B cell (primary cell): ENCODE measurements at regions not wholly inside any gene's neighbourhood (a gene's known extent, or its start where the extent isn't known, plus 50 kb on each side); places are given as distances from the start of the nearest gene placed in this dataset.

Experiments
- ATAC-seq: fragments of 200-7000 bp; cut with Tn5 transposase; one replicate; pipeline ENCODE4 v1.10.0; 2021; ENCODE audit warnings: low read depth, mild to moderate bottlenecking, moderate number of reproducible peaks, moderate library complexity
- CTCF ChIA-PET: fragments of 350-600 bp; sonication (Branson Sonifier 250); formaldehyde crosslinking; loops from one replicate; lab custom pipeline; 2021; ENCODE audit warnings: antibody characterized with exemption, inconsistent platforms; lab: Charles Lee
- POLR2A ChIA-PET: fragments of 350-600 bp; sonication (Branson Sonifier 250); formaldehyde crosslinking; loops from one replicate; lab custom pipeline; 2021; ENCODE audit warnings: antibody characterized with exemption; lab: Charles Lee
- DNase-seq: peaks from one replicate; pipeline ENCODE4 v3.0.0; 2013
- H2AFZ ChIP-seq: 2 replicates; pipeline ENCODE4 v1.6.1; 2012; ENCODE audit warnings: mild to moderate bottlenecking, low read depth, low read length; ENCODE audit not compliant: insufficient read depth, poor library complexity, severe bottlenecking
- H3K27ac ChIP-seq, 2 donors: 1 replicate in 1 of 2; 2 replicates in 1 of 2; pipeline ENCODE4 v1.5.1; 2012 to 2013; ENCODE audit warnings: low read length in 2 of 2, mild to moderate bottlenecking in 2 of 2, moderate library complexity in 1 of 2
- H3K27me3 ChIP-seq, 4 experiments: fragments of 200-600 bp in 1 of 4; sonication (generic) in 1 of 4; replicated peaks in 1 of 4; 1 replicate in 2 of 4; 2 replicates in 2 of 4; pipeline versions ENCODE4 v1.6.1 to v1.7.0; 2013 to 2016; ENCODE audit warnings: low read length in 3 of 4, mild to moderate bottlenecking in 2 of 4, mixed read lengths in 1 of 4, moderate library complexity in 1 of 4; ENCODE audit not compliant: insufficient read depth in 4 of 4, control insufficient read depth in 3 of 4; ENCODE audit errors: control extremely low read depth in 1 of 4
- H3K36me3 ChIP-seq, 2 experiments: replicated peaks in 1 of 2; 1 replicate in 1 of 2; 2 replicates in 1 of 2; pipeline versions ENCODE4 v1.6.1 to v1.7.1; 2013; ENCODE audit warnings: low read length in 1 of 2; ENCODE audit not compliant: insufficient read depth in 2 of 2, control insufficient read depth in 1 of 2; ENCODE audit errors: control extremely low read depth in 1 of 2, extremely low read depth in 1 of 2
- H3K4me1 ChIP-seq, 2 donors: fragments of 200-600 bp in 1 of 2; sonication (generic) in 1 of 2; 1 replicate in 1 of 2; 2 replicates in 1 of 2; pipeline versions ENCODE4 v1.5.1 to v1.6.1; 2013 to 2017; ENCODE audit warnings: low read length in 2 of 2; ENCODE audit not compliant: control insufficient read depth in 2 of 2, insufficient read depth in 2 of 2
- H3K4me2 ChIP-seq: replicated peaks from 2 replicates; pipeline ENCODE3; 2012; ENCODE audit warnings: mild to moderate bottlenecking, low read depth, low read length; ENCODE audit not compliant: poor library complexity, severe bottlenecking
- H3K4me3 ChIP-seq, 5 experiments: fragments of 200-600 bp in 1 of 5; sonication (generic) in 1 of 5; 1 replicate in 3 of 5; 2 replicates in 2 of 5; pipeline versions ENCODE4 v1.5.1 to v1.7.0; 2011 to 2016; ENCODE audit warnings: low read length in 4 of 5, mild to moderate bottlenecking in 4 of 5, low read depth in 2 of 5, control low read depth in 1 of 5, moderate library complexity in 1 of 5; ENCODE audit not compliant: insufficient read depth in 1 of 5; ENCODE audit errors: control extremely low read depth in 1 of 5, extremely low read depth in 1 of 5
- H3K79me2 ChIP-seq: fragments of 200-600 bp; sonication (generic); one replicate; pipeline ENCODE4 v1.6.0; 2016; ENCODE audit warnings: low read length; ENCODE audit not compliant: control insufficient read depth, insufficient read depth
- H3K9ac ChIP-seq: fragments of 200-600 bp; sonication (generic); 2 replicates; pipeline ENCODE4 v1.6.1; 2017; ENCODE audit warnings: mild to moderate bottlenecking, low read length, moderate library complexity
- H3K9me3 ChIP-seq, 3 donors: one replicate each; pipeline versions ENCODE4 v1.6.1 to v1.7.1; 2013; ENCODE audit warnings: low read length in 2 of 3; ENCODE audit not compliant: control insufficient read depth in 2 of 3, insufficient read depth in 1 of 3; ENCODE audit errors: control extremely low read depth in 1 of 3
- H4K20me1 ChIP-seq: 2 replicates; pipeline ENCODE4 v1.6.0; 2012; ENCODE audit warnings: mild to moderate bottlenecking, low read length; ENCODE audit not compliant: insufficient read depth, control insufficient read depth, poor library complexity, severe bottlenecking
- H3K27ac Mint-ChIP-seq: one replicate; pipeline ENCODE4 v1.8.0; 2021; ENCODE audit warnings: mixed read lengths
- H3K27me3 Mint-ChIP-seq: one replicate; pipeline ENCODE4 v1.8.0; 2021; ENCODE audit warnings: mixed read lengths
- H3K4me1 Mint-ChIP-seq: one replicate; pipeline ENCODE4 v1.8.0; 2021; ENCODE audit warnings: mixed read lengths
- H3K4me3 Mint-ChIP-seq: one replicate; pipeline ENCODE4 v1.8.0; 2021; ENCODE audit warnings: mixed read lengths
- H3K9me3 Mint-ChIP-seq: one replicate; pipeline ENCODE4 v1.8.0; 2022; ENCODE audit warnings: mixed read lengths; ENCODE audit not compliant: insufficient read depth
- EZH2 ChIP-seq: IDR thresholded peaks from 2 replicates; pipeline ENCODE4 v1.6.1; 2012; ENCODE audit warnings: borderline replicate concordance, low read depth, mild to moderate bottlenecking, moderate library complexity, low read length; ENCODE audit not compliant: insufficient read depth, poor library complexity, severe bottlenecking
- WGBS: methylation state at CpG from one replicate; pipeline ENCODE4 v1.1.5; 2013; ENCODE audit warnings: missing lambda C conversion rate; ENCODE audit not compliant: insufficient coverage; 5-methylcytosine and 5-hydroxymethylcytosine counted together
- intact Hi-C: fragments of 100-400 bp; cut with micrococcal nuclease; formaldehyde crosslinking; loops from one replicate; pipeline ENCODE4 v1.10.0; 2022
- TF ChIP-seq, protein P1 (sequence below): fragments of 200-600 bp; IDR thresholded peaks from one replicate; pipeline ENCODE4 v1.8.0; 2022; ENCODE audit warnings: antibody characterized with exemption, mild to moderate bottlenecking

GRCh38 chr7:342681-343216 lies 52.8 kb downstream of the FOXL3 start:
- Histone ChIP-seq H2AFZ (no peak overlapping the region), H3K27ac (no peak overlapping the region), H3K9ac (no peak overlapping the region), H3K4me1 (no peaks in the 10 kb centered on the region), H3K79me2 (no peaks in the 10 kb centered on the region), H3K27me3 (no peaks in the 10 kb centered on the region), H3K4me3 (no peak overlapping the region), H3K4me2 (no peak overlapping the region), H4K20me1 (no peaks in the 10 kb centered on the region), H3K9me3 (peaks cover 0 to 15% (median 0%) of the 10 kb centered on the region in 3 donors), H3K36me3 (no peaks in the 10 kb centered on the region)
- POLR2A ChIA-PET = no interaction called here
- Mint-ChIP-seq H3K4me3 (no peak overlapping the region), H3K9me3 (no peaks in the 10 kb centered on the region), H3K4me1 (no peaks in the 10 kb centered on the region), H3K27me3 (peaks cover 4% of the 10 kb centered on the region), H3K27ac (no peak overlapping the region)
- intact Hi-C loops = no loop called here
- CTCF ChIA-PET = no interaction called here
- DNase-seq (no peak), ATAC-seq (no peak)
- TF ChIP-seq EZH2 = no peak
- TF ChIP-seq, protein P1, sequence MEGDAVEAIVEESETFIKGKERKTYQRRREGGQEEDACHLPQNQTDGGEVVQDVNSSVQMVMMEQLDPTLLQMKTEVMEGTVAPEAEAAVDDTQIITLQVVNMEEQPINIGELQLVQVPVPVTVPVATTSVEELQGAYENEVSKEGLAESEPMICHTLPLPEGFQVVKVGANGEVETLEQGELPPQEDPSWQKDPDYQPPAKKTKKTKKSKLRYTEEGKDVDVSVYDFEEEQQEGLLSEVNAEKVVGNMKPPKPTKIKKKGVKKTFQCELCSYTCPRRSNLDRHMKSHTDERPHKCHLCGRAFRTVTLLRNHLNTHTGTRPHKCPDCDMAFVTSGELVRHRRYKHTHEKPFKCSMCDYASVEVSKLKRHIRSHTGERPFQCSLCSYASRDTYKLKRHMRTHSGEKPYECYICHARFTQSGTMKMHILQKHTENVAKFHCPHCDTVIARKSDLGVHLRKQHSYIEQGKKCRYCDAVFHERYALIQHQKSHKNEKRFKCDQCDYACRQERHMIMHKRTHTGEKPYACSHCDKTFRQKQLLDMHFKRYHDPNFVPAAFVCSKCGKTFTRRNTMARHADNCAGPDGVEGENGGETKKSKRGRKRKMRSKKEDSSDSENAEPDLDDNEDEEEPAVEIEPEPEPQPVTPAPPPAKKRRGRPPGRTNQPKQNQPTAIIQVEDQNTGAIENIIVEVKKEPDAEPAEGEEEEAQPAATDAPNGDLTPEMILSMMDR = no peak
- 77% methylated on average over 8 of the region's 10 CpGs for WGBS

GRCh38 chr7:343227-343822 lies 53.4 kb downstream of the FOXL3 start:
- CTCF ChIA-PET = no interaction called here
- intact Hi-C loops = no loop called here

More at GRCh38 chr7:343227-343822, 53.4 kb downstream of the FOXL3 start:
- POLR2A ChIA-PET = no interaction called here
- Histone ChIP-seq H2AFZ (no peak overlapping the region), H3K4me3 (no peak overlapping the region), H3K4me2 (no peak overlapping the region), H3K27ac (no peak overlapping the region), H3K9me3 (peaks cover 0 to 18% (median 0%) of the 10 kb centered on the region in 3 donors), H3K9ac (no peak overlapping the region), H3K79me2 (no peaks in the 10 kb centered on the region), H3K36me3 (no peaks in the 10 kb centered on the region), H3K4me1 (no peaks in the 10 kb centered on the region), H4K20me1 (no peaks in the 10 kb centered on the region), H3K27me3 (no peaks in the 10 kb centered on the region)
- no peak for TF ChIP-seq EZH2
- TF ChIP-seq, protein P1 = no peak
- H3K27me3 Mint-ChIP-seq = peaks cover 4% of the 10 kb centered on the region
- WGBS = 86% methylated on average over 33 of the region's 33 CpGs
- H3K9me3 Mint-ChIP-seq = no peaks in the 10 kb centered on the region
- DNase-seq = no peak
- no peak for ATAC-seq
- no peak overlapping the region for H3K27ac Mint-ChIP-seq
- H3K4me3 Mint-ChIP-seq = no peak overlapping the region
- no peaks in the 10 kb centered on the region for H3K4me1 Mint-ChIP-seq
